Kidney capillary endothelial cell (primary cell): ENCODE measurements at regions not wholly inside any gene's neighbourhood (a gene's known extent, or its start where the extent isn't known, plus 50 kb on each side); places are given as distances from the start of the nearest gene placed in this dataset.
"Not testable (repeated sequence)": the region's sequence is repeated elsewhere in the genome, so short reads cannot be mapped to it uniquely, and the experiment has no call there.

Experiments used
- DNase-seq: peaks from one replicate; pipeline ENCODE4 v3.0.0-alpha.2; 2018; ENCODE audit warnings: low spot score

- DNase-seq = no peak
These were observed 853.4 kb downstream of the KCNT2 start for GRCh38 chr1:195754874-195755273.

- DNase-seq = no peak
These were observed 853.9 kb downstream of the KCNT2 start for GRCh38 chr1:195754303-195754702.

- no peak for DNase-seq
These were observed 859.3 kb downstream of the KCNT2 start for GRCh38 chr1:195748969-195749368.

GRCh38 chr1:195745189-195746010 lies 862.8 kb downstream of the KCNT2 start:
- no peak for DNase-seq

GRCh38 chr1:195744256-195744655 lies 864.0 kb downstream of the KCNT2 start:
- DNase-seq = no peak

GRCh38 chr1:195740862-195741261 lies 867.4 kb downstream of the KCNT2 start:
- no peak for DNase-seq

- no peak for DNase-seq
These were observed 869.1 kb downstream of the KCNT2 start for GRCh38 chr1:195738966-195739650.

GRCh38 chr1:195735140-195735539 lies 873.1 kb downstream of the KCNT2 start:
- DNase-seq = no peak

- no peak for DNase-seq
These were observed 874.4 kb downstream of the KCNT2 start for GRCh38 chr1:195733826-195734225.

GRCh38 chr1:195733408-195733807 lies 874.8 kb downstream of the KCNT2 start:
- DNase-seq = no peak

- no peak for DNase-seq
These were observed 876.9 kb downstream of the KCNT2 start for GRCh38 chr1:195731385-195731784.

- DNase-seq = no peak
These were observed 884.4 kb downstream of the KCNT2 start for GRCh38 chr1:195723796-195724194.

GRCh38 chr1:195722852-195723795 lies 885.1 kb downstream of the KCNT2 start:
- DNase-seq = not testable (repeated sequence)

- not testable (repeated sequence) for DNase-seq
These were observed 886.1 kb downstream of the KCNT2 start for GRCh38 chr1:195722146-195722545.

GRCh38 chr1:195721210-195721971 lies 886.8 kb downstream of the KCNT2 start:
- no peak for DNase-seq

GRCh38 chr1:195717651-195718050 lies 890.6 kb downstream of the KCNT2 start:
- no peak for DNase-seq

GRCh38 chr1:195715652-195716051 lies 892.6 kb downstream of the KCNT2 start:
- DNase-seq = no peak

- no peak for DNase-seq
These were observed 894.0 kb downstream of the KCNT2 start for GRCh38 chr1:195714248-195714647.

- no peak for DNase-seq
These were observed 898.4 kb downstream of the KCNT2 start for GRCh38 chr1:195709821-195710220.

GRCh38 chr1:195704028-195704427 lies 904.2 kb downstream of the KCNT2 start:
- no peak for DNase-seq

- no peak for DNase-seq
These were observed 907.1 kb downstream of the KCNT2 start for GRCh38 chr1:195701149-195701548.

- DNase-seq = no peak
These were observed 911.1 kb downstream of the KCNT2 start for GRCh38 chr1:195697130-195697529.
